GM10248 (cell line): ENCODE measurements at regions not wholly inside any gene's neighbourhood (a gene's known extent, or its start where the extent isn't known, plus 50 kb on each side); places are given as distances from the start of the nearest gene placed in this dataset.

Experiments used
- CTCF ChIA-PET: fragments of 300-600 bp; sonication (Branson Sonifier 250); formaldehyde crosslinking; extraction: SDS; loops from one replicate; lab custom pipeline; 2021; ENCODE audit warnings: antibody characterized with exemption; lab: Yijun Ruan, JAX
- POLR2A ChIA-PET: fragments of 350-650 bp; sonication (Branson Sonifier 250); formaldehyde crosslinking; extraction: SDS; loops from one replicate; lab custom pipeline; 2020; ENCODE audit warnings: antibody characterized with exemption; lab: Yijun Ruan, JAX
- DNase-seq: peaks from one replicate; pipeline ENCODE4 v3.0.0; 2012; ENCODE audit errors: extremely low spot score
- TF ChIP-seq, protein P1 (sequence below): IDR thresholded peaks from 2 replicates; pipeline ENCODE4 v1.5.1; 2012; ENCODE audit warnings: mild to moderate bottlenecking, low read depth; ENCODE audit errors: extremely low read depth, missing control alignments, control extremely low read depth

DNA sequence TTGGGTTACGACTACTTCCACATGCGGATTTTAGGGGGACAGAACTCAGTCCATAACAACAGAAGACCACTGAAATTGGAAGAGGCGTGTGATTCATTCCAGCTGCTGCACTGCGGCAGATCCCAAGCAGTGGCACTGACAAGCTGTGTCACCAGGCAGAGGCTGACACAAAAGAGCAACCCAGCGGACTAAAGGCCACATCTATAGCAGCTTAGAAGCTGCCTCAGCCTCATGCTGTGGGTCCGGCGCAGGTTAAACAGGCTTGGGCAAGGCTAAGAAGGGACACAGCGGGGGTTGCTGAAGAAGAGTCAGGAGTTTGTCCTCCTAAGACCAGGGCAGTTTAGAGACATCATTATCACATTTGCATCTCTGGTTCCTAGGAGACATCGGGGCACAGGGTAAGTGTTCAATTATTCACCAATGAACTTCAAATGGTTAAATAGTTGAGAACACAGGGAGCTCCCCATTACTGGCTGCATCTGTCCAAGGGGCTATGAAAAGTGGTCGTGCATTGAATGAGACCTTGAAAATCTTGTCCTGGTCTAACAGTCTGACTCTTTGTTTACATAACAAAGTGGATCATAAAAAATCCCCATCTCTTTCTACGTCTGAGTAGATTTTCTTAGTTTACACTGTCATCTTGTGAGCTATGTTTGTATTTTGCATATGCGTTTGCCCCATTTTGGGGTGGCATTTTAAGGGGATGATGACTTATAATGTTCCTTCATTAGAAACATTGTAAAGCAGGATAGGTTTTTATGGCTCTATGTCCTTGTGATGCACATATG is 162.3 kb upstream of the TRIB2 start:
- TF ChIP-seq, protein P1, sequence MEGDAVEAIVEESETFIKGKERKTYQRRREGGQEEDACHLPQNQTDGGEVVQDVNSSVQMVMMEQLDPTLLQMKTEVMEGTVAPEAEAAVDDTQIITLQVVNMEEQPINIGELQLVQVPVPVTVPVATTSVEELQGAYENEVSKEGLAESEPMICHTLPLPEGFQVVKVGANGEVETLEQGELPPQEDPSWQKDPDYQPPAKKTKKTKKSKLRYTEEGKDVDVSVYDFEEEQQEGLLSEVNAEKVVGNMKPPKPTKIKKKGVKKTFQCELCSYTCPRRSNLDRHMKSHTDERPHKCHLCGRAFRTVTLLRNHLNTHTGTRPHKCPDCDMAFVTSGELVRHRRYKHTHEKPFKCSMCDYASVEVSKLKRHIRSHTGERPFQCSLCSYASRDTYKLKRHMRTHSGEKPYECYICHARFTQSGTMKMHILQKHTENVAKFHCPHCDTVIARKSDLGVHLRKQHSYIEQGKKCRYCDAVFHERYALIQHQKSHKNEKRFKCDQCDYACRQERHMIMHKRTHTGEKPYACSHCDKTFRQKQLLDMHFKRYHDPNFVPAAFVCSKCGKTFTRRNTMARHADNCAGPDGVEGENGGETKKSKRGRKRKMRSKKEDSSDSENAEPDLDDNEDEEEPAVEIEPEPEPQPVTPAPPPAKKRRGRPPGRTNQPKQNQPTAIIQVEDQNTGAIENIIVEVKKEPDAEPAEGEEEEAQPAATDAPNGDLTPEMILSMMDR, result no peak
- CTCF ChIA-PET, result no interaction called here
- POLR2A ChIA-PET, result no interaction called here
- DNase-seq, result no peak

DNA sequence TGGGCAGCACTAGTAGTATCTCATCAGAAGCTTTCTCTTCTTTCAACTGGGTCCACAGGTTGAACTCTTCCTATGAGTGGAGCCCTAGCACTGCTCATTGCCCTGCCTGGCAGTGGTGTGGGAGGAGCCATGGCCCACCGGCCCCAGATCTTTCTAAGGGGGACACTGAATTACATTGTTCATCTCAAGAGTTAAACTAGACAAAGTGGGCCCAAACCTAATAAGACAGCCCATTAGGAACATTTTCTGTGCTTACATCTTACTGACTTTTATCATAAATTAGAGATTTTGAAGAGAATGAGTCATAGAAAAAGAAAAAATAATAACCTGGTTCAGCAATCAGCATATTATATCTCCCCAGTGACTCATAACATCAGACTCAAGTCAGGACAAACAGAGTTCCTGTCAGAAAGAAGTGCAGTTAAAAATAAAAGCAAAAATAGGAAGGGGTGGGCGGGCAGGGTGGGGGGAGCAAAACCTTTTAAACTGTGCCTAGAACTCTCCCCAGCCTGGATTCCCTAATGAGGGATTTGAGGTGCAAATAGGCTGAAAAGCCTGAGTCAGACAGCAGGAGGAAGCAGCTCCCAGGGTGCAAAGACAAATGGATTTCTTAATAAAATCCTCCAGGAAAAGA is 161.6 kb upstream of the TRIB2 start:
- TF ChIP-seq, protein P1, result no peak
- DNase-seq, result no peak
- ChIA-PET CTCF (interaction anchor here (1.8 kb wide), 1 partner anchor 15 kb away, joined by 5 read pairs; no protein-coding TSS in a partner anchor), POLR2A (no interaction called here)

DNA sequence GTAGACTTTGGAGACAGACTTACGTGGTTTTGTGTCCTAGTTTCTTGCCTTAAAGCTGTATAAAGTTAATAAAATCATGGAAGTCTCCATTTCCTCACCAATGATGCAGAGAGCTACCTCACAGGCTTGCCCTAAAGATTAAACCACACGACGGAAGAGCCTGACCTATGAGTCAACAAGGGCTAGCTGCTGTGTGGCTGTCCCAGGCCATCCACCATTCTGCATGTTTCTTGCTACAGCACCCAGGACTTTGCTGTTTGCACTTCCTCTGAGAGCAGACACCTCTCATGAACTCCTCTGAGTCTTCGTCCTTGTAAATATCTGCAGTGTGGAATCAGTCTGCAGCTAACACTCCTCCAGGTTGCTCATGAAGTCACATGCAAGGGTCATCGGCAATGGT is 160.0 kb upstream of the TRIB2 start:
- DNase-seq, result no peak
- CTCF ChIA-PET, result interaction anchor here (1.8 kb wide), 1 partner anchor 17 kb away, joined by 5 read pairs; no protein-coding TSS in a partner anchor
- TF ChIP-seq, protein P1, result no peak

DNA sequence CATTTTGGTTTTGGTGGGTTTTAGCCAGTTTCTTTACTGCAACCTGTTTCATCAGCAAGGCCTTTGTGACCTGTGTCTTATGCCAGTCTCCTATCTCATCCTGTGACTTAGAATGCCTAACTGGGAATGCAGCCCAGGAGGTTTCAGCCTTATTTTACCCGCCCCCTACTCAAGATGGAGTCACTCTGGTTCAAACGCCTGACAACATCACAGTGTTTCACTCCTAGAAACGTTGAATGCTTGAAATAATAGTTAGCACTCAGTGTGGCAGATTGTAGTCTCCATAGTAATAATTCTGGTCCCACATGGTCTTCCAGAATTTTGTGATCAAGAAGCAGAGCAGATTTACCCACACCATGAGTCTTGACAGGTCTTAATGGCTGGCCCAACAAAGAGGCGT is 159.0 kb upstream of the TRIB2 start:
- TF ChIP-seq, protein P1, result no peak
- ChIA-PET POLR2A (no interaction called here), CTCF (interaction anchor here (2.1 kb wide), 1 partner anchor 8 kb away, joined by 7 read pairs; no protein-coding TSS in a partner anchor)
- DNase-seq, result no peak

More for the DNA sequence above, 160.0 kb upstream of the TRIB2 start:
- POLR2A ChIA-PET, result no interaction called here

DNA sequence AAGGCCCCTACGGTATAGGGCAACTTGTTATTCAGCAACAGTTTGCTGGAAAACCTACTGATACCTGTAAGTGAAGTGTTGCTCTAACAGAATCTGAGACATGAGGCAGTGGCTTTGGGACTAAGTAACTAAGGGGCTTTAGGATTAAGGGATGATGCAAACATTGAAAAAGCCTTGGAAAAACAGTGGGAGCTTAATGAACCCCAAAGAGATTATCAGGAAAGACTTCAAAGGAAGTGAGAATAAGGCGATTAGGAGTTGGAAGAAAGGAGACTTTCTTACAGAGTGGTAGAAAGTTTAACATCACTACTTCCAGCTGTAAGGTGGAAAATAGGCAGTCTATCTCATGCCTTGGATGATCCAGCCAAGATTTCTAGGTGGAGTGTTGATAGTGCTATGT is 158.2 kb upstream of the TRIB2 start:
- POLR2A ChIA-PET, result no interaction called here
- DNase-seq, result no peak
- TF ChIP-seq, protein P1, result no peak
- CTCF ChIA-PET, result interaction anchor here (1.3 to 2.1 kb wide), 2 partner anchors 8 to 24 kb away, joined by 3 to 7 read pairs; no protein-coding TSS in a partner anchor

DNA sequence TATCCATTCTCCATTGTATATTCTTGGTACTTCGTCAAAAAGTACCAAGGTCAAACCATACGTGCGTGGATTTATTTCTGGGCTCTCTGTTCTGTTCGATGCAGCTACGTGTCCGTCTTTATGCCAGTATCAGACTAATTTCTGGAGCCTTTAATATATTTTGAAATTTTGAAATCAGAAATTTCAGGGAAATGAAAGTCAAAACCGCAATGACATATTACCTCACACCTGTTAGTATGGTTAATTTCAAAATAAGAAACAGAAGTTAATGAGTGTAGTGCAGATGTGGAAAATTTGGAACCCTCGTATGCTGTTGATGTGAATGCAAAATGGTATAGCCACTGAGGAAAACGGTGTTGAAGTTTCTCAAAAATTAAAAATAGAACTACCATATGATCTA is 156.1 kb upstream of the TRIB2 start:
- ChIA-PET POLR2A (no interaction called here), CTCF (no interaction called here)
- TF ChIP-seq, protein P1, result no peak
- DNase-seq, result no peak
